ENCODE measurements at regions not wholly inside any gene's neighbourhood (a gene's known extent, or its start where the extent isn't known, plus 50 kb on each side); places are given as distances from the start of the nearest gene placed in this dataset.

DNA sequence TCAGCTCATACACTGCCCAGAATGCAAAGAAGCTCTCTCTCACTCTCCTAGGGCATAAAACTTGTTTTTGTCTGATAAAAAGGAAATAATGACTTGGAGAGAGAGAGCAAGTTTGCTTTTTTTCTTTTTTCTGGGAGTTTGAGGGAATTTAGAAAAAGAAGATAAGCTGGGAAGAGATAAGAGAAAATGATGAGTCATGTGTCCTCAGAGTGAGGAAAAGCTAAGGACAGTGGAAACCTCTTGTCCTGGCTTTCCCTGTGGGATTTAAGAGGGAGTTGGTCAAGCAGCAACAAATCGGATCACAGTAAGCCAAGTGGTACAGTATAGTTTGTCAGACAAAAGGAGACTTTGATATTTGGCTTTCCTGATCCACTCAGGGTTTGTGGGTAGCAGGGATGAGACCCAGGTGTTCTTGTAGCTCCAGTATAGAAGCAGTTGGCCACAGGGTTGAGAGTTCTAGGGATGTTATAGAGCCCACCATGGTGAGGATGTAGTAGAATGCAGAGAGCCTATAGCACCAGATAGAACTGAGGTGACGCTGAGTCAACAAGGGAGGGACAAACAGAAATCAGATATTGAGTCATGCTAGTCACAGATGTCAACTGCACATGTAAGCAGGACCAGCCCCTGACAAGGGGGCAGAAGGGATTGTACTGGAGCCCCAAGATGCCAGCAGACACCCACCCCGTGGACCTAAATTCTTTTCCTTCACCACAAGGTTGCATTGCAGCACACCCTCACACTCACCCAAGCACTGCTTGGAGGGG, 219.3 kb upstream of the TAC1 start:
- 83% methylated on average over 2 of the region's 3 CpGs for WGBS (ENCODE audit: insufficient coverage)
- Histone ChIP-seq H3K27me3 (ENCODE audit: control insufficient read depth, insufficient read depth, low read length) (no peaks in the 10 kb centered on the region), H3K4me1 (ENCODE audit: control insufficient read depth, insufficient read depth, low read length) (no peaks in the 10 kb centered on the region), H3K9me3 (ENCODE audit: control insufficient read depth, insufficient read depth, low read length) (no peaks in the 10 kb centered on the region), H3K27ac (ENCODE audit: low read length) (no peak overlapping the region), H3K4me3 (ENCODE audit: low read length) (no peak overlapping the region), H3K36me3 (ENCODE audit: control insufficient read depth, insufficient read depth, low read length) (no peaks in the 10 kb centered on the region)
- intact Hi-C loops (cut with micrococcal nuclease) = no loop called here
- H3K36me3 Mint-ChIP-seq = no peaks in the 10 kb centered on the region
- H3K27me3 Mint-ChIP-seq (ENCODE audit: low read depth in 2 of 2) = no peaks in the 10 kb centered on the region
- H3K27ac Mint-ChIP-seq = no peak overlapping the region
- TF ChIP-seq, protein P1, sequence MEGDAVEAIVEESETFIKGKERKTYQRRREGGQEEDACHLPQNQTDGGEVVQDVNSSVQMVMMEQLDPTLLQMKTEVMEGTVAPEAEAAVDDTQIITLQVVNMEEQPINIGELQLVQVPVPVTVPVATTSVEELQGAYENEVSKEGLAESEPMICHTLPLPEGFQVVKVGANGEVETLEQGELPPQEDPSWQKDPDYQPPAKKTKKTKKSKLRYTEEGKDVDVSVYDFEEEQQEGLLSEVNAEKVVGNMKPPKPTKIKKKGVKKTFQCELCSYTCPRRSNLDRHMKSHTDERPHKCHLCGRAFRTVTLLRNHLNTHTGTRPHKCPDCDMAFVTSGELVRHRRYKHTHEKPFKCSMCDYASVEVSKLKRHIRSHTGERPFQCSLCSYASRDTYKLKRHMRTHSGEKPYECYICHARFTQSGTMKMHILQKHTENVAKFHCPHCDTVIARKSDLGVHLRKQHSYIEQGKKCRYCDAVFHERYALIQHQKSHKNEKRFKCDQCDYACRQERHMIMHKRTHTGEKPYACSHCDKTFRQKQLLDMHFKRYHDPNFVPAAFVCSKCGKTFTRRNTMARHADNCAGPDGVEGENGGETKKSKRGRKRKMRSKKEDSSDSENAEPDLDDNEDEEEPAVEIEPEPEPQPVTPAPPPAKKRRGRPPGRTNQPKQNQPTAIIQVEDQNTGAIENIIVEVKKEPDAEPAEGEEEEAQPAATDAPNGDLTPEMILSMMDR (IDR thresholded peaks at IDR 0.05) = no peak
- no peaks in the 10 kb centered on the region for H3K4me1 Mint-ChIP-seq
- ATAC-seq (no peak), DNase-seq (no peak)
- H3K9me3 Mint-ChIP-seq = peaks cover 4 to 5% of the 10 kb centered on the region in 2 donors
- H3K4me3 Mint-ChIP-seq = no peak overlapping the region

DNA sequence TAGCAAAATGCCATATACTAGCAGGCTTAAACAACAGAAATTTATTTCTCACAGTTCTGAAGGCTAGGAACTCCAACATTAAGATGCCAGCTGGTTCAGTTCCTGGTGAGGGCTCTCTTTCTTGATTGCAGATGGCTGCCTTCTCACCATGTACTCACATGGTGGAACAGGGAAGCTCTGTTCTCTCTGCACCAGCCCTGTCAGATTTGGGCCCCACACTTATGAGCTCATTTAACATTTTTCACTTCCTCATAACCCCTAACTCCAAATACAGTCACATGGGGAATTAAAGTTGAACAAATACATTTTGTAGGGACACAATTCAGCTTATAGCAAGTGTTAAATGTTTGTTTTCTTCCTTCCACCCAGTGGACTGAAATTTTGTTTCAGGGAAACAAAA, 218.6 kb upstream of the TAC1 start:
- intact Hi-C loops (cut with micrococcal nuclease) = no loop called here
- Mint-ChIP-seq H3K4me1 (no peaks in the 10 kb centered on the region), H3K36me3 (no peaks in the 10 kb centered on the region), H3K27ac (no peak overlapping the region), H3K9me3 (peaks cover 4 to 5% of the 10 kb centered on the region in 2 donors), H3K4me3 (no peak overlapping the region), H3K27me3 (ENCODE audit: low read depth in 2 of 2) (no peaks in the 10 kb centered on the region)
- Histone ChIP-seq H3K4me1 (ENCODE audit: control insufficient read depth, insufficient read depth, low read length) (no peaks in the 10 kb centered on the region), H3K27ac (ENCODE audit: low read length) (no peak overlapping the region), H3K27me3 (ENCODE audit: control insufficient read depth, insufficient read depth, low read length) (no peaks in the 10 kb centered on the region), H3K36me3 (ENCODE audit: control insufficient read depth, insufficient read depth, low read length) (no peaks in the 10 kb centered on the region), H3K9me3 (ENCODE audit: control insufficient read depth, insufficient read depth, low read length) (no peaks in the 10 kb centered on the region), H3K4me3 (ENCODE audit: low read length) (no peak overlapping the region)
- TF ChIP-seq, protein P1 (IDR thresholded peaks at IDR 0.05) = no peak
- no peak for ATAC-seq
- no peak for DNase-seq

DNA sequence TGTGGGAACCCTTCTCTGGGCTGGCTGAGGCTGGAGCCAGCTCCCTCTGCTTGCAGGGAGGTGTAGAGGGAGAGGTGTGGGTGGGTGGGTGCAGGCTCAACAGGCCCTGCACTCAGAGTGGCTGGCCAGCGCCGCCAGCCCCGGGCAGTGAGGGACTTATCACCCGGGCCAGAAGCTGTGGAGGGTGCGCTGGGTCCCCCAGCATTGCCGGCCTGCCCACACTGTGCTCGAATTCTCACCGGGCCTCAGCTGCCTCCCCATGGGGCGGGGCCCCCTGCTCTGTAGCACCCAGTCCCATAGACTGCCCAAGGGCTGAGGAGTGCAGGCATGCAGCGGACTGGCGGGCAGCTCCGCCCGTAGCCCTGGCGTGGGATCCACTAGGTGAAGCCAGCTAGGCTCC, 190.7 kb upstream of the TAC1 start:
- Mint-ChIP-seq H3K9me3 (peaks cover 5 to 6% of the 10 kb centered on the region in 2 donors), H3K27ac (no peak overlapping the region), H3K4me3 (no peak overlapping the region), H3K36me3 (no peaks in the 10 kb centered on the region), H3K27me3 (ENCODE audit: low read depth in 2 of 2) (no peaks in the 10 kb centered on the region), H3K4me1 (no peaks in the 10 kb centered on the region)
- DNase-seq (no peak), ATAC-seq (no peak)
- TF ChIP-seq, protein P1 (IDR thresholded peaks at IDR 0.05) = no peak
- no peak overlapping the region for H3K4me3 ChIP-seq (ENCODE audit: low read length)
- no peaks in the 10 kb centered on the region for H3K27me3 ChIP-seq (ENCODE audit: control insufficient read depth, insufficient read depth, low read length)
- 96% methylated on average over 14 of the region's 14 CpGs for WGBS (ENCODE audit: insufficient coverage)
- H3K4me1 ChIP-seq (ENCODE audit: control insufficient read depth, insufficient read depth, low read length) = no peaks in the 10 kb centered on the region
- no peak overlapping the region for H3K27ac ChIP-seq (ENCODE audit: low read length)
- H3K36me3 ChIP-seq (ENCODE audit: control insufficient read depth, insufficient read depth, low read length) = no peaks in the 10 kb centered on the region
- peaks cover 2% of the 10 kb centered on the region for H3K9me3 ChIP-seq (ENCODE audit: control insufficient read depth, insufficient read depth, low read length)
- intact Hi-C loops (cut with micrococcal nuclease) = no loop called here

DNA sequence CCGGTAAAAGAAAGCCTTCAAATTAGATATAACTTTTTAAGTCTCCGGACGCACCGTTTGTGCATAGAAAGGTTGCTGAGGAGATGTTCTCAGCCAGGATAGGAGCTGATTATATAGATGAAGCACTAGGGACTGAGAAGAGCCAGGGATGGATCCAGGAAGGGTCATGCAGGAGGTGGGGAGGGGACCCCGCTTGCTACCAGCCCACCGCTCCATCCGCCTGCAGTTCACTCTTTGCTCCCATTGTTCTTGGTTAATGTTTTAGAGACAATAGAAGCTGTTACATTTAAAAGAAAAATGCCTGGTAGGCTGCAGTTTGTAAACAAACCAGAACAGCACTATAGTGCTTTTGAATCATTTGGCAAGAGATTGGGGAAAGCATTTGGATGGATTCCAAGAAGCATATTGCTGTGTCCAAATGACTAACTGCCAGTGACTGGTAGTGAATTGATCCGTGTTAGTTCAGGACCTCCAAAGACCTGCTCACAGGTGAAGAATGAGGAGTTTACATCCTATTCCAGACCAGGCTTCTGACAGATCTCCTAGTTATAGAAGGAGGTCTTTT, 175.9 kb upstream of the TAC1 start:
- Mint-ChIP-seq H3K4me1 (no peaks in the 10 kb centered on the region), H3K27ac (no peak overlapping the region), H3K27me3 (ENCODE audit: low read depth in 2 of 2) (no peaks in the 10 kb centered on the region), H3K9me3 (peaks cover 13 to 21% of the 10 kb centered on the region in 2 donors), H3K36me3 (no peaks in the 10 kb centered on the region), H3K4me3 (no peak overlapping the region)
- Histone ChIP-seq H3K4me1 (ENCODE audit: control insufficient read depth, insufficient read depth, low read length) (no peaks in the 10 kb centered on the region), H3K9me3 (ENCODE audit: control insufficient read depth, insufficient read depth, low read length) (peaks cover 1% of the 10 kb centered on the region), H3K4me3 (ENCODE audit: low read length) (no peak overlapping the region), H3K27me3 (ENCODE audit: control insufficient read depth, insufficient read depth, low read length) (no peaks in the 10 kb centered on the region), H3K36me3 (ENCODE audit: control insufficient read depth, insufficient read depth, low read length) (no peaks in the 10 kb centered on the region), H3K27ac (ENCODE audit: low read length) (no peak overlapping the region)
- ATAC-seq (no peak), DNase-seq (no peak)
- intact Hi-C loops (cut with micrococcal nuclease) = no loop called here
- TF ChIP-seq, protein P1 (IDR thresholded peaks at IDR 0.05) = no peak
- WGBS (ENCODE audit: insufficient coverage) = 90% methylated on average over 8 of the region's 8 CpGs
